ENCODE measurements at regions not wholly inside any gene's neighbourhood (a gene's known extent, or its start where the extent isn't known, plus 50 kb on each side); places are given as distances from the start of the nearest gene placed in this dataset.
A peak's percentile ranks its signal among the peaks of the same experiment; 100 is the strongest.

DNA sequence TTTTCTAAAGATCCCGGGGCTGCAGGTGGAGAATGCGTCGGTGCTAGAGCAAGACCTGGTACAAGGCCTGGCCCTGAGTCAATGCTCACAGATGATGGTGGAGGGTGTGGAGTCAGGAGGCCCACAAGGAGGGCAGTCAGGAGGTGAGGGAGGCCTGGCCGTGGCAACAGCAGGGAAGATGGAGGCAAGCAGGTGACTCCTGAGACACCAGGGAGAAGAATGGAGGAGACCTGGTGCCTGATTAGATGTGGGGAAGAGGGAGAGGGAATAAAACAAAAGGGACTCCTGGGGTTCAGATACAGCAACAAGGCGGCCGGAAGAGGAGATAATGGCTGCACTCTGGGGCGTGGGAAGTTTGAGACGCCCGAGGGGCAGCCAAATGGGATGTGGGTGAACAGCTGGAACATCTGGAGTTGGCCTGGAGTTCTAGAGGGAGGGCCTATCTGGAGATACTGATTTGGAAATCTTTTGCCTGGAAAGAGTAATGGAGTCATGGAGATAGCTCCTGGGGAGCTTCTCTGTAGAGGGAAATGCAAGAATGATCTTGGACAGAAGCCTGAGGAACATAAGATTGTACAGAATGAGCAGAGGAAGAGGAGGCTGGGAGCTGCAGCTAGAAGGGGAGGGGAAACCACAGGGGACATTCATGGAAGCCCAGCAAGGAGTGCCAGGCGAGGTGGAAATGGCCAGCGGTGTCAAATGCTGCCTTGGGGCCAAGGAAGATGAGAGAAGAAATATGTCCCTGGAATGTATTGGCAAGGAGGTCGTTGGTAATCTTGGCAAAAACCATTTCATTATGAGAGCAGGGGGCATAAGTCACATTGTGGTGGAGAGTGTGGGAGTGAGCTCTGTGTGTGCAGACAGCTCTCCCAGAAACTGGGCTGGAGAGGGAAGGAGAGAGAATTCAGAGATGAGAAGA, 67.5 kb upstream of the CORO2B start:
- Histone ChIP-seq H3K4me3 (ENCODE audit: low read length) (no peak overlapping the region), H3K9ac (ENCODE audit: low read depth, low read length) (no peak overlapping the region), H3K27me3 (ENCODE audit: insufficient read depth, low read length) (no peaks in the 10 kb centered on the region), H3K4me1 (ENCODE audit: insufficient read depth, low read length) (peaks cover 5% of the 10 kb centered on the region; the same call in 1 of the 2 replicates), H3K27ac (ENCODE audit: low read depth, low read length) (no peak overlapping the region), H3K36me3 (ENCODE audit: insufficient read depth, low read length) (no peaks in the 10 kb centered on the region), H3K9me3 (ENCODE audit: insufficient read depth, low read depth, low read length) (peaks cover 12% of the 10 kb centered on the region; the same call in 1 of the 2 replicates)
- whole genome bisulfite sequencing: 89% methylated on average over 12 of the region's 12 CpGs

DNA sequence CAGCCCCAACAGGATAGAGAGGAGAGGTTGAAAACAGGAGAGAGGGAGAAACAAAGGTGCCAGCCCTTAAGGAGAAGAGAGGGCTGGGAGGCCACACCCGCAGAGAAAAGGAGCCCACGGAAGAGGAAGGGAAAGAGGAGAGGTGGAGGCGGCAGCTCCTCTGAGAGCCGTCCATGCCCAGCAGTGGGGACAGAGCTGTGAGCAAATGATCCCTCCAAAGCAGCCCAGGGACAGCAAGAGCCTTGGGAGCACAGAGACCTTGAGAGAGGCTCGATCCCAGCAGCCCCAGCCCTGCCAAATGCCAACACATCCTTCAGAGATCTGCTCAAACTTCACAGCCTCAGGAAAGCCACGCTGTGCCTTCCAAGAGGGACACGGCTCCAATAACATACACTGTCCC, 66.7 kb upstream of the CORO2B start:
- WGBS: 88% methylated on average over 7 of the region's 7 CpGs
- Histone ChIP-seq H3K27ac (ENCODE audit: low read depth, low read length) (no peak overlapping the region), H3K9me3 (ENCODE audit: insufficient read depth, low read depth, low read length) (peaks cover 12% of the 10 kb centered on the region; the same call in 1 of the 2 replicates)

DNA sequence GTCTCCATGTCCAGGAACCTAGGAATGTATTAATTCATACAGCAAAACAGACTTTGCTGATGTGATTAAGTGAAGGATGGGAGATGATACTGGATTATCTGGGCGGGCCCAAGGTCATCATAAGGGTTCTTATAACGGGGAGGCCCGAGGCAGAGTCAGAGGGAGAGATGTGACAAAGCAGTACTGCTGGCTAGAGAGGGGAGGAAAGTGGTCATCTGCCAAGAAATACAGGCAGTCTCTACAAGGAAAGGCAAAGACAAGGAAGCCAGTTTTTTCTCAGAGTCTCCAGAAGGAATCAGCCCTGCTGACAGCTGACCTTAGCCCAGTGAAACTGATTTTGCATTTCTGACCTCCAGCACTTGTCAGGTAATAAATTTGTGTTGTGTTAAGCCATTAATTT, 66.2 kb upstream of the CORO2B start:
- Histone ChIP-seq H3K9ac (ENCODE audit: low read depth, low read length) (no peak overlapping the region), H3K4me3 (ENCODE audit: low read length) (no peak overlapping the region), H3K36me3 (ENCODE audit: insufficient read depth, low read length) (no peaks in the 10 kb centered on the region), H3K9me3 (ENCODE audit: insufficient read depth, low read depth, low read length) (peaks cover 12% of the 10 kb centered on the region; the same call in 1 of the 2 replicates), H3K27me3 (ENCODE audit: insufficient read depth, low read length) (no peaks in the 10 kb centered on the region), H3K27ac (ENCODE audit: low read depth, low read length) (no peak overlapping the region), H3K4me1 (ENCODE audit: insufficient read depth, low read length) (peaks cover 11% of the 10 kb centered on the region)
- 94% methylated on average over 3 of the region's 3 CpGs for WGBS

More for the DNA sequence above, 66.7 kb upstream of the CORO2B start:
- no peaks in the 10 kb centered on the region for H3K27me3 ChIP-seq (ENCODE audit: insufficient read depth, low read length)
- peaks cover 11% of the 10 kb centered on the region for H3K4me1 ChIP-seq (ENCODE audit: insufficient read depth, low read length)
- H3K36me3 ChIP-seq (ENCODE audit: insufficient read depth, low read length): no peaks in the 10 kb centered on the region
- H3K9ac ChIP-seq (ENCODE audit: low read depth, low read length): no peak overlapping the region
- H3K4me3 ChIP-seq (ENCODE audit: low read length): no peak overlapping the region

DNA sequence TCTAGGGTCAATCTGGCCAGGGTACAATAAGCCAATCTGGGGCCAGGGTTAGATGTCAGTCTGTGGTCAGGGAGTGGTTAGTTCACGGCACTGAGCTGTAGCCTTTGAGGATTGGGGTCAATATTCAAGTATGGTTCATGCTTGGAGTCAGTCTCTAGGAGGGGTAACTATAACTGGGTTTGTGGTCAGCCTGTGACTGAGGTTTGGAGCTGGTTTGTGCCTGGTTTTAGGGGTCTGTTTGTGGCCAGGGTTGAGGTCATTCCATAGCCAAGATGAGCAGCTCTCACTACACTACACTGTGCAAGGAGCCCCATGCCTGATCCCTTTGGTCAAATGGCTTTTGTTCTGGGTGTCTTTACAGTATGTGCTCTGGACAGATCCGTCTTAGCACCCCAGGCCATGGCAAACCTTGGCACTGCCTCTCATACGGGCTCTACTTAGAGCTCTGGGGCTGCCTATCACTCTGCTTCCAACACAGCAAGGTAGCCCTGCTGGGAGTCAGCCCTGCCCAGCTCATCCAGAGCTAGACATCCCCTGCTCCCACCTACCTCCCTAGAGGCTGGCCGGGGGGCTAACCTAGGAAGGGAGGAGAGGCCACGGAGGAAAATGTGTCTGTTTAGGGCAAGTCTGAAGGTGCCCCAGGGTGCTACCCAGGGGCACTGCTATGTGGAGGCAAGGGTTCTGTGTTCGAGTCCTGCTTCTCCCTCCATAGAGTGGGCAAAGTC, 63.3 kb upstream of the CORO2B start:
- H3K36me3 ChIP-seq (ENCODE audit: insufficient read depth, low read length): no peaks in the 10 kb centered on the region
- WGBS: 90% methylated on average over 6 of the region's 6 CpGs
- H3K9me3 ChIP-seq (ENCODE audit: insufficient read depth, low read depth, low read length): peaks cover 12% of the 10 kb centered on the region; the same call in 1 of the 2 replicates
- no peak overlapping the region for H3K4me3 ChIP-seq (ENCODE audit: low read length)
- H3K9ac ChIP-seq (ENCODE audit: low read depth, low read length): no peak overlapping the region
- H3K4me1 ChIP-seq (ENCODE audit: insufficient read depth, low read length): peaks cover 21% of the 10 kb centered on the region
- H3K27me3 ChIP-seq (ENCODE audit: insufficient read depth, low read length): no peaks in the 10 kb centered on the region
- no peak overlapping the region for H3K27ac ChIP-seq (ENCODE audit: low read depth, low read length)

DNA sequence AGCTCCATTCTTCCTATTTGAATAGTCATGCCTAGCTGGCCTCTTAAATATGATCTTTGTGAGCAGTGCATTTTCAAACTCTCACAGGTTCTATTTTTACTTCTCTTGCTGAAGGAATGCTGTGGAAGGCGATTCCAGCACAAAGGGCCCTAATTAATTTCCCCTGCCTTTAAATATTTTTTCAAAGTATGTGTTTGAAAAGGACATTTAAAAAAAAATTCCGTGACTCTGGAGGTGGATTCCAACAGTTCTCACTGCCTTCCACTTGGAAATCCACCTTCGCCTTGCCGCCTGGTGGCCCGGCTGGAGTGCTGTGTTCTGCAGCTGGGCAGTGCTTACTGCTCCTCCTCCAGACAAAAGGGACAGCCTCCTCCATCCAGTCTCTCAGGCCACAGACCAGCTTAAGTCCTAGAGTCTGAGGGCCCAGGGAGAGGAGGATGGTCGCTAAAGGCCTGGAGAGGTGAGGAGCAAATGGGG, 61.5 kb upstream of the CORO2B start:
- no peak overlapping the region; the same call in 1 of the 2 replicates for H3K9ac ChIP-seq (ENCODE audit: low read depth, low read length)
- H3K27ac ChIP-seq (ENCODE audit: low read depth, low read length): peak overlapping the region; percentile 13; the same call in 1 of the 2 replicates
- no peaks in the 10 kb centered on the region for H3K27me3 ChIP-seq (ENCODE audit: insufficient read depth, low read length)

DNA sequence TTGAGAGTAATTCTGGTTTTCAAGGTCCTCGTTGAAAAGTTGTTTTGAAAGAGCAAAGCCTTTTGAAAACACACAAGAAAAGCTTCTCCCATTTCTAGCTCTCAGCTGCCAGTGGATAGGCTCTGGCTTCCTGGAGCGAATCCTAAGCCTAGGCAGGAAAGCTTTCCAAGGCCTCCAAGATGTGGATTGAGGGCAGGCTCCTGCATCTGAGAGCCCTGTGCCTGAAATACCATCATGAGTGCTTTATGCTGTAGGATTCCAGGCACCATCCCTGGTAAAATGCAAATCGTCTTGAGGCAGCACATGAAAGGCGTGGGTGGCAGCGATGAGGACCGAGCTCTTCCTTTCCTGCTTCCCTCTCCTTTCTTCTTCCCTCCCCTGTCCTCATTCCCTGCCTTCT, 60.7 kb upstream of the CORO2B start:
- no peak overlapping the region for H3K9ac ChIP-seq (ENCODE audit: low read depth, low read length)
- 41% methylated on average over 6 of the region's 6 CpGs for WGBS

More for the DNA sequence above, 61.5 kb upstream of the CORO2B start:
- Histone ChIP-seq H3K36me3 (ENCODE audit: insufficient read depth, low read length) (no peaks in the 10 kb centered on the region), H3K9me3 (ENCODE audit: insufficient read depth, low read depth, low read length) (peaks cover 12% of the 10 kb centered on the region; the same call in 1 of the 2 replicates), H3K4me1 (ENCODE audit: insufficient read depth, low read length) (peaks cover 21% of the 10 kb centered on the region), H3K4me3 (ENCODE audit: low read length) (no peak overlapping the region)
- 52% methylated on average over 5 of the region's 6 CpGs for WGBS

DNA sequence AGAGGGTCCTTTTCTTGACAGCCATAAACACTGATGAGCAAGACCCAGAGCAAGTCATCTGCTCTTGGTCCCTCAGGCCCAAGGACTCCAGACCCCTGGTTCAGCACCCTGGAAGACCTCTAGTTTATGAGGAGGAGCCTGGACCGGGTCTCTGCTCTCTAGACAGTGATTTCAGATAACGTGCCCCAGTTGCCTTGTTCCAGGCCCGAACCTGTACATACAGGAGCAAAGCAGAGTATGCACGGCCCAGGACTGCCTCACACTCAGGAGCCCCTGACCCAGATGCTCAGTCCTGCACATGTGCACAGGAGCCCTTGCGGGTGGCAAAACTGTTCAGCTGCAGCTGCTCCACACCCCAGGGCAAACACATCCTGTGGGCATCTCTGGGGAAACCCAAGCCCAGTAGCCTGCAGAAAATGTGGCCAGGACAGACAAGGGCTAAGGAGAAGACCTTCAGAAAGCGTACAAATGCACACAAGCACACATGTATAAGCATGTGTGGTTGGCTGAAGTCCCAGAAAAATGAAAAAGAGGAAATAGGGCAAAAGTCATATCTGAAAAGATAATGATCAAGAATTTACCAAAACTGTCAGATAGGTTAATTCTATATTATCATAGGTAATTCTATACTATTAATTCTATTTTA, 59.9 kb upstream of the CORO2B start:
- Histone ChIP-seq H3K27me3 (ENCODE audit: insufficient read depth, low read length) (no peaks in the 10 kb centered on the region), H3K9me3 (ENCODE audit: insufficient read depth, low read depth, low read length) (no peaks in the 10 kb centered on the region), H3K27ac (ENCODE audit: low read depth, low read length) (no peak overlapping the region), H3K4me1 (ENCODE audit: insufficient read depth, low read length) (peaks cover 21% of the 10 kb centered on the region), H3K36me3 (ENCODE audit: insufficient read depth, low read length) (no peaks in the 10 kb centered on the region), H3K4me3 (ENCODE audit: low read length) (no peak overlapping the region), H3K9ac (ENCODE audit: low read depth, low read length) (no peak overlapping the region)
- WGBS: 94% methylated on average over 6 of the region's 6 CpGs

More for the DNA sequence above, 60.7 kb upstream of the CORO2B start:
- no peaks in the 10 kb centered on the region for H3K27me3 ChIP-seq (ENCODE audit: insufficient read depth, low read length)
- H3K27ac ChIP-seq (ENCODE audit: low read depth, low read length): peak overlapping the region; percentile 13; the same call in 1 of the 2 replicates
- H3K36me3 ChIP-seq (ENCODE audit: insufficient read depth, low read length): no peaks in the 10 kb centered on the region
- no peak overlapping the region for H3K4me3 ChIP-seq (ENCODE audit: low read length)
- peaks cover 21% of the 10 kb centered on the region for H3K4me1 ChIP-seq (ENCODE audit: insufficient read depth, low read length)
- H3K9me3 ChIP-seq (ENCODE audit: insufficient read depth, low read depth, low read length): peaks cover 8% of the 10 kb centered on the region; the same call in 1 of the 2 replicates

DNA sequence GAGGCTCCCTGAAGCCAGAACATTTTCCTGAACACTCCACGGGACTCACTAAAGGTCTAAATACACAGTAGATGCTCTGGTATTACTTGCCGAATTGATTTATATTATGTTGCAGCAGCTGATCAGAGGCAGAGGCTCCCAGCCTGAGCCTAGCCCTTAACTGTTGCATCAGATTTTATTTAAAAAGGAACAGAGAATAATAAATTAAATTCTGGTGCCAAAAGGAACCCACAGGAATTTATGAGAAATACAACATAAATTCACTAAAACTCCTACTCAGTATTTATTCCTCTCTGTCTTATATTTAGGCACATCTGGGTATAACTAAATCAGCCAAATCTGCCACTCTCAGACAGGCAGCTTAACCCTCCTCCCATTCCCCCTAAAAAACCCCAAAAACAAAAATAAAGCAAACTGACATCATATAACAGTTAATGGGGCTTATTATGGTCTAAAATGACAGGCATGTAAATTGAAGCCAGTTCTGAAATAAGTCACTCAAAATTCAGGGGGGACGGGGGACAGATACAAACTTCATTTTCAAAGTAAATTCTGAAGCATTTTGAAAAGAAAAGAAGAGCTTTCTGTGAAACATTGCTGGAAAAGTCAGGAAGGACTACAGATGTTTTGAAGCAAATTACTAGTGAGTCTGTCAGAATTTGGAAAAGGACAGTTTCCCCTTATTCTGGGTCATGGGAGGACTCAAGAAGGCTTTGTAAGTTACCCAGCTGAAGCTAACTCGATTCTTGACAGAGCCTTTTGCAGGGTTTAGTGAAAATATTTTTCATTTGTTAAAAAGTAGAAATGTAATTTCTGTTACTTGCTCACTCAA, 53.8 kb upstream of the CORO2B start:
- H3K27ac ChIP-seq (ENCODE audit: low read depth, low read length): no peak overlapping the region
- no peaks in the 10 kb centered on the region for H3K9me3 ChIP-seq (ENCODE audit: insufficient read depth, low read depth, low read length)
- 90% methylated on average over 4 of the region's 4 CpGs for WGBS
- H3K27me3 ChIP-seq (ENCODE audit: insufficient read depth, low read length): no peaks in the 10 kb centered on the region
- H3K36me3 ChIP-seq (ENCODE audit: insufficient read depth, low read length): no peaks in the 10 kb centered on the region
- H3K4me1 ChIP-seq (ENCODE audit: insufficient read depth, low read length): peaks cover 18% of the 10 kb centered on the region; the same call in 1 of the 2 replicates
- no peak overlapping the region for H3K4me3 ChIP-seq (ENCODE audit: low read length)
- no peak overlapping the region for H3K9ac ChIP-seq (ENCODE audit: low read depth, low read length)

- 93% methylated on average over 3 of the region's 3 CpGs for WGBS
- H3K27ac ChIP-seq (ENCODE audit: low read depth, low read length): no peak overlapping the region
- no peaks in the 10 kb centered on the region for H3K36me3 ChIP-seq (ENCODE audit: insufficient read depth, low read length)
- no peaks in the 10 kb centered on the region for H3K27me3 ChIP-seq (ENCODE audit: insufficient read depth, low read length)
- H3K9ac ChIP-seq (ENCODE audit: low read depth, low read length): no peak overlapping the region
- H3K4me3 ChIP-seq (ENCODE audit: low read length): no peak overlapping the region
- peaks cover 18% of the 10 kb centered on the region; the same call in 1 of the 2 replicates for H3K4me1 ChIP-seq (ENCODE audit: insufficient read depth, low read length)
- H3K9me3 ChIP-seq (ENCODE audit: insufficient read depth, low read depth, low read length): peaks cover 3% of the 10 kb centered on the region; the same call in 1 of the 2 replicates
Measured at GRCh38 chr15:68525815-68526214, 53.0 kb upstream of the CORO2B start.

DNA sequence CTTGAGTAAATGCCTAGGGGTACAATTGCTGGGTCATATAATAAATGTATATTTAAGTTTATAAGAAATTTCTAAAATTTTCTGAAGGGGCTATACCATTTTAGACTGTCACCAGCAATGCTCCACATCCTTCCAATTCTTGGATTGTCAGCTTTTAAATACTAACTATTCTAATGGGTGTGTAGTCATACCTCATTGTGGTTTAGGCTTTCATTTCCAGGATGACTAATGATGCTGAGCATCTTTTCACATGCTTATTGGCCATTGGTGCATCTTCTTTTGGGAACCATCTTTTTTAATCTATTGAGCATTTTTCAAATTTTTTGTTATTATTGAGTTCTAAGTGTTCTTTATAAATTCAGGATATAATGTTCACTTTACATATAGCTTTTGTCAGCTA, 52.5 kb upstream of the CORO2B start:
- Histone ChIP-seq H3K9ac (ENCODE audit: low read depth, low read length) (no peak overlapping the region), H3K4me3 (ENCODE audit: low read length) (no peak overlapping the region), H3K4me1 (ENCODE audit: insufficient read depth, low read length) (peaks cover 18% of the 10 kb centered on the region; the same call in 1 of the 2 replicates), H3K27ac (ENCODE audit: low read depth, low read length) (no peak overlapping the region), H3K36me3 (ENCODE audit: insufficient read depth, low read length) (no peaks in the 10 kb centered on the region), H3K9me3 (ENCODE audit: insufficient read depth, low read depth, low read length) (peaks cover 6% of the 10 kb centered on the region; the same call in 1 of the 2 replicates), H3K27me3 (ENCODE audit: insufficient read depth, low read length) (no peaks in the 10 kb centered on the region)
